Neural progenitor cell (in vitro differentiated cells): ENCODE measurements at regions not wholly inside any gene's neighbourhood (a gene's known extent, or its start where the extent isn't known, plus 50 kb on each side); places are given as distances from the start of the nearest gene placed in this dataset.
A peak's percentile ranks its signal among the peaks of the same experiment; 100 is the strongest.

Experiments used
- DNase-seq: peaks from one replicate; pipeline ENCODE4 v3.0.0-alpha.2; 2016; ENCODE audit warnings: low spot score
- H2AFZ ChIP-seq: fragments of 200-600 bp; sonication (generic); replicated peaks from 2 replicates; pipeline ENCODE4 v1.6.1; 2016; ENCODE audit warnings: antibody characterized with exemption
- H3F3A ChIP-seq: fragments of 200-600 bp; sonication (generic); 2 replicates; pipeline ENCODE4 v1.6.1; 2016; ENCODE audit warnings: antibody characterized with exemption, low read depth
- H3K27ac ChIP-seq: fragments of 200-600 bp; sonication (generic); 2 replicates; pipeline ENCODE4 v1.5.1; 2016; ENCODE audit warnings: mild to moderate bottlenecking
- H3K27me3 ChIP-seq: fragments of 200-600 bp; sonication (generic); 2 replicates; pipeline ENCODE4 v1.6.1; 2016; ENCODE audit warnings: mild to moderate bottlenecking, moderate library complexity
- H3K36me3 ChIP-seq: fragments of 200-600 bp; sonication (generic); 2 replicates; pipeline ENCODE4 v1.5.1; 2016
- H3K4me1 ChIP-seq: fragments of 200-600 bp; sonication (generic); 2 replicates; pipeline ENCODE4 v1.6.1; 2016; ENCODE audit warnings: mixed run types
- H3K4me2 ChIP-seq: fragments of 200-600 bp; sonication (generic); 2 replicates; pipeline ENCODE4 v1.6.1; 2016
- H3K4me3 ChIP-seq: fragments of 200-600 bp; sonication (generic); 2 replicates; pipeline ENCODE4 v1.5.1; 2016
- H3K79me2 ChIP-seq: fragments of 200-600 bp; sonication (generic); 2 replicates; pipeline ENCODE4 v1.6.1; 2016; ENCODE audit warnings: low read depth
- H3K9ac ChIP-seq: fragments of 200-600 bp; sonication (generic); 2 replicates; pipeline ENCODE4 v1.6.1; 2016
- H3K9me3 ChIP-seq: fragments of 200-600 bp; sonication (generic); 2 replicates; pipeline ENCODE4 v1.5.1; 2016; ENCODE audit warnings: low read depth
- H4K20me1 ChIP-seq: fragments of 200-600 bp; sonication (generic); 2 replicates; pipeline ENCODE4 v1.6.1; 2016; ENCODE audit warnings: low read depth
- H3K27ac Mint-ChIP-seq: 3 replicates; pipeline ENCODE4 v1.8.0; 2021; ENCODE audit warnings: mixed read lengths
- H3K27me3 Mint-ChIP-seq: 2 replicates; pipeline ENCODE4 v1.8.0; 2022; ENCODE audit warnings: low read depth, mild to moderate bottlenecking, inconsistent platforms, moderate library complexity, mixed read lengths; ENCODE audit not compliant: insufficient read depth
- H3K36me3 Mint-ChIP-seq: 3 replicates; pipeline ENCODE4 v1.8.0; 2021; ENCODE audit warnings: mixed read lengths
- H3K4me1 Mint-ChIP-seq: 3 replicates; pipeline ENCODE4 v1.8.0; 2021; ENCODE audit warnings: mixed read lengths
- H3K4me3 Mint-ChIP-seq: 3 replicates; pipeline ENCODE4 v1.8.0; 2021; ENCODE audit warnings: mild to moderate bottlenecking, moderate library complexity, mixed read lengths
- H3K9me3 Mint-ChIP-seq: 3 replicates; pipeline ENCODE4 v1.8.0; 2020; ENCODE audit warnings: mixed read lengths
- EZH2 ChIP-seq: fragments of 200-600 bp; sonication (generic); IDR thresholded peaks from 2 replicates; pipeline ENCODE4 v1.6.1; 2017; ENCODE audit warnings: antibody characterized with exemption, mild to moderate bottlenecking, moderate library complexity
- EZH2phosphoT487 ChIP-seq: fragments of 200-600 bp; sonication (generic); IDR thresholded peaks from 2 replicates; pipeline ENCODE4 v1.6.1; 2017; ENCODE audit warnings: antibody characterized with exemption
- TF ChIP-seq, protein P1 (sequence below): fragments of 200-600 bp; sonication (generic); IDR thresholded peaks from 2 replicates; pipeline ENCODE4 v1.5.1; 2017; ENCODE audit warnings: antibody characterized with exemption, mild to moderate bottlenecking

- Mint-ChIP-seq H3K4me1 (no peaks in the 10 kb centered on the region), H3K27me3 (peaks cover 3% of the 10 kb centered on the region), H3K27ac (no peak overlapping the region), H3K4me3 (no peak overlapping the region), H3K9me3 (no peaks in the 10 kb centered on the region), H3K36me3 (no peaks in the 10 kb centered on the region)
- no peaks in the 10 kb centered on the region for H3K27me3 ChIP-seq
- H4K20me1 ChIP-seq = no peaks in the 10 kb centered on the region
- no peak overlapping the region for H3K4me2 ChIP-seq
- no peaks in the 10 kb centered on the region for H3K79me2 ChIP-seq
- no peak for TF ChIP-seq EZH2phosphoT487
- TF ChIP-seq, protein P1, sequence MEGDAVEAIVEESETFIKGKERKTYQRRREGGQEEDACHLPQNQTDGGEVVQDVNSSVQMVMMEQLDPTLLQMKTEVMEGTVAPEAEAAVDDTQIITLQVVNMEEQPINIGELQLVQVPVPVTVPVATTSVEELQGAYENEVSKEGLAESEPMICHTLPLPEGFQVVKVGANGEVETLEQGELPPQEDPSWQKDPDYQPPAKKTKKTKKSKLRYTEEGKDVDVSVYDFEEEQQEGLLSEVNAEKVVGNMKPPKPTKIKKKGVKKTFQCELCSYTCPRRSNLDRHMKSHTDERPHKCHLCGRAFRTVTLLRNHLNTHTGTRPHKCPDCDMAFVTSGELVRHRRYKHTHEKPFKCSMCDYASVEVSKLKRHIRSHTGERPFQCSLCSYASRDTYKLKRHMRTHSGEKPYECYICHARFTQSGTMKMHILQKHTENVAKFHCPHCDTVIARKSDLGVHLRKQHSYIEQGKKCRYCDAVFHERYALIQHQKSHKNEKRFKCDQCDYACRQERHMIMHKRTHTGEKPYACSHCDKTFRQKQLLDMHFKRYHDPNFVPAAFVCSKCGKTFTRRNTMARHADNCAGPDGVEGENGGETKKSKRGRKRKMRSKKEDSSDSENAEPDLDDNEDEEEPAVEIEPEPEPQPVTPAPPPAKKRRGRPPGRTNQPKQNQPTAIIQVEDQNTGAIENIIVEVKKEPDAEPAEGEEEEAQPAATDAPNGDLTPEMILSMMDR = no peak
- no peak for TF ChIP-seq EZH2
- no peak overlapping the region for H3K4me3 ChIP-seq
- DNase-seq = no peak
- no peak overlapping the region for H3K9ac ChIP-seq
- no peaks in the 10 kb centered on the region for H3F3A ChIP-seq
- no peaks in the 10 kb centered on the region for H3K36me3 ChIP-seq
- no peak overlapping the region for H2AFZ ChIP-seq
- no peak overlapping the region for H3K27ac ChIP-seq
- peaks cover 12% of the 10 kb centered on the region for H3K4me1 ChIP-seq
- H3K9me3 ChIP-seq = no peaks in the 10 kb centered on the region
These were observed 438.7 kb upstream of the IGFBP7 start for GRCh38 chr4:57548856-57549255.

- H3F3A ChIP-seq = no peaks in the 10 kb centered on the region
- no peak overlapping the region for H3K4me3 Mint-ChIP-seq
- H3K9me3 ChIP-seq = no peaks in the 10 kb centered on the region
- no peaks in the 10 kb centered on the region for H3K4me1 Mint-ChIP-seq
- H3K36me3 ChIP-seq = no peaks in the 10 kb centered on the region
- peak overlapping the region; percentile 51 for H2AFZ ChIP-seq
- no peak for TF ChIP-seq EZH2phosphoT487
- no peak for TF ChIP-seq EZH2
- TF ChIP-seq, protein P1 = no peak
- H3K4me3 ChIP-seq = no peak overlapping the region
- no peak overlapping the region for H3K4me2 ChIP-seq
- no peaks in the 10 kb centered on the region for H3K79me2 ChIP-seq
- peak; percentile 8 for DNase-seq
- H3K9ac ChIP-seq = no peak overlapping the region
- no peaks in the 10 kb centered on the region for H3K36me3 Mint-ChIP-seq
- no peaks in the 10 kb centered on the region for H3K27me3 Mint-ChIP-seq
- H3K4me1 ChIP-seq = peaks cover 12% of the 10 kb centered on the region
- no peak overlapping the region for H3K27ac Mint-ChIP-seq
- no peak overlapping the region for H3K27ac ChIP-seq
- no peaks in the 10 kb centered on the region for H4K20me1 ChIP-seq
- no peaks in the 10 kb centered on the region for H3K27me3 ChIP-seq
- H3K9me3 Mint-ChIP-seq = no peaks in the 10 kb centered on the region
These were observed 434.8 kb upstream of the IGFBP7 start for GRCh38 chr4:57544811-57545654.

GRCh38 chr4:57504797-57505530, 394.8 kb upstream of the IGFBP7 start:
- TF ChIP-seq, protein P1 = no peak
- no peak for TF ChIP-seq EZH2
- no peak for TF ChIP-seq EZH2phosphoT487
- Mint-ChIP-seq H3K36me3 (peaks cover 1% of the 10 kb centered on the region), H3K4me3 (no peak overlapping the region), H3K27ac (peak overlapping the region; percentile 12), H3K27me3 (peaks cover 3% of the 10 kb centered on the region), H3K4me1 (peaks cover 43% of the 10 kb centered on the region), H3K9me3 (peaks cover under 1% of the 10 kb centered on the region)
- Histone ChIP-seq H3K27me3 (no peaks in the 10 kb centered on the region), H3F3A (no peaks in the 10 kb centered on the region), H4K20me1 (no peaks in the 10 kb centered on the region), H3K36me3 (no peaks in the 10 kb centered on the region), H3K79me2 (no peaks in the 10 kb centered on the region), H3K9ac (no peak overlapping the region), H3K9me3 (no peaks in the 10 kb centered on the region), H3K4me3 (no peak overlapping the region), H3K27ac (no peak overlapping the region), H2AFZ (peak overlapping the region; percentile 30), H3K4me1 (no peaks in the 10 kb centered on the region), H3K4me2 (no peak overlapping the region)
- DNase-seq = no peak
